B cell (primary cell): ENCODE measurements at regions not wholly inside any gene's neighbourhood (a gene's known extent, or its start where the extent isn't known, plus 50 kb on each side); places are given as distances from the start of the nearest gene placed in this dataset.

Experiments
- ATAC-seq: fragments of 200-7000 bp; cut with Tn5 transposase; one replicate; pipeline ENCODE4 v1.10.0; 2021; ENCODE audit warnings: low read depth, mild to moderate bottlenecking, moderate number of reproducible peaks, moderate library complexity
- CTCF ChIA-PET: fragments of 350-600 bp; sonication (Branson Sonifier 250); formaldehyde crosslinking; loops from one replicate; lab custom pipeline; 2021; ENCODE audit warnings: antibody characterized with exemption, inconsistent platforms; lab: Charles Lee
- POLR2A ChIA-PET: fragments of 350-600 bp; sonication (Branson Sonifier 250); formaldehyde crosslinking; loops from one replicate; lab custom pipeline; 2021; ENCODE audit warnings: antibody characterized with exemption; lab: Charles Lee
- DNase-seq: peaks from one replicate; pipeline ENCODE4 v3.0.0; 2013
- H2AFZ ChIP-seq: 2 replicates; pipeline ENCODE4 v1.6.1; 2012; ENCODE audit warnings: mild to moderate bottlenecking, low read depth, low read length; ENCODE audit not compliant: insufficient read depth, poor library complexity, severe bottlenecking
- H3K27ac ChIP-seq, 2 donors: 1 replicate in 1 of 2; 2 replicates in 1 of 2; pipeline ENCODE4 v1.5.1; 2012 to 2013; ENCODE audit warnings: low read length in 2 of 2, mild to moderate bottlenecking in 2 of 2, moderate library complexity in 1 of 2
- H3K27me3 ChIP-seq, 4 experiments: fragments of 200-600 bp in 1 of 4; sonication (generic) in 1 of 4; replicated peaks in 1 of 4; 1 replicate in 2 of 4; 2 replicates in 2 of 4; pipeline versions ENCODE4 v1.6.1 to v1.7.0; 2013 to 2016; ENCODE audit warnings: low read length in 3 of 4, mild to moderate bottlenecking in 2 of 4, mixed read lengths in 1 of 4, moderate library complexity in 1 of 4; ENCODE audit not compliant: insufficient read depth in 4 of 4, control insufficient read depth in 3 of 4; ENCODE audit errors: control extremely low read depth in 1 of 4
- H3K36me3 ChIP-seq, 2 experiments: replicated peaks in 1 of 2; 1 replicate in 1 of 2; 2 replicates in 1 of 2; pipeline versions ENCODE4 v1.6.1 to v1.7.1; 2013; ENCODE audit warnings: low read length in 1 of 2; ENCODE audit not compliant: insufficient read depth in 2 of 2, control insufficient read depth in 1 of 2; ENCODE audit errors: control extremely low read depth in 1 of 2, extremely low read depth in 1 of 2
- H3K4me1 ChIP-seq, 2 donors: fragments of 200-600 bp in 1 of 2; sonication (generic) in 1 of 2; 1 replicate in 1 of 2; 2 replicates in 1 of 2; pipeline versions ENCODE4 v1.5.1 to v1.6.1; 2013 to 2017; ENCODE audit warnings: low read length in 2 of 2; ENCODE audit not compliant: control insufficient read depth in 2 of 2, insufficient read depth in 2 of 2
- H3K4me2 ChIP-seq: replicated peaks from 2 replicates; pipeline ENCODE3; 2012; ENCODE audit warnings: mild to moderate bottlenecking, low read depth, low read length; ENCODE audit not compliant: poor library complexity, severe bottlenecking
- H3K4me3 ChIP-seq, 5 experiments: fragments of 200-600 bp in 1 of 5; sonication (generic) in 1 of 5; 1 replicate in 3 of 5; 2 replicates in 2 of 5; pipeline versions ENCODE4 v1.5.1 to v1.7.0; 2011 to 2016; ENCODE audit warnings: low read length in 4 of 5, mild to moderate bottlenecking in 4 of 5, low read depth in 2 of 5, control low read depth in 1 of 5, moderate library complexity in 1 of 5; ENCODE audit not compliant: insufficient read depth in 1 of 5; ENCODE audit errors: control extremely low read depth in 1 of 5, extremely low read depth in 1 of 5
- H3K79me2 ChIP-seq: fragments of 200-600 bp; sonication (generic); one replicate; pipeline ENCODE4 v1.6.0; 2016; ENCODE audit warnings: low read length; ENCODE audit not compliant: control insufficient read depth, insufficient read depth
- H3K9ac ChIP-seq: fragments of 200-600 bp; sonication (generic); 2 replicates; pipeline ENCODE4 v1.6.1; 2017; ENCODE audit warnings: mild to moderate bottlenecking, low read length, moderate library complexity
- H3K9me3 ChIP-seq, 3 donors: one replicate each; pipeline versions ENCODE4 v1.6.1 to v1.7.1; 2013; ENCODE audit warnings: low read length in 2 of 3; ENCODE audit not compliant: control insufficient read depth in 2 of 3, insufficient read depth in 1 of 3; ENCODE audit errors: control extremely low read depth in 1 of 3
- H4K20me1 ChIP-seq: 2 replicates; pipeline ENCODE4 v1.6.0; 2012; ENCODE audit warnings: mild to moderate bottlenecking, low read length; ENCODE audit not compliant: insufficient read depth, control insufficient read depth, poor library complexity, severe bottlenecking
- H3K27ac Mint-ChIP-seq: one replicate; pipeline ENCODE4 v1.8.0; 2021; ENCODE audit warnings: mixed read lengths
- H3K27me3 Mint-ChIP-seq: one replicate; pipeline ENCODE4 v1.8.0; 2021; ENCODE audit warnings: mixed read lengths
- H3K4me1 Mint-ChIP-seq: one replicate; pipeline ENCODE4 v1.8.0; 2021; ENCODE audit warnings: mixed read lengths
- H3K4me3 Mint-ChIP-seq: one replicate; pipeline ENCODE4 v1.8.0; 2021; ENCODE audit warnings: mixed read lengths
- H3K9me3 Mint-ChIP-seq: one replicate; pipeline ENCODE4 v1.8.0; 2022; ENCODE audit warnings: mixed read lengths; ENCODE audit not compliant: insufficient read depth
- EZH2 ChIP-seq: IDR thresholded peaks from 2 replicates; pipeline ENCODE4 v1.6.1; 2012; ENCODE audit warnings: borderline replicate concordance, low read depth, mild to moderate bottlenecking, moderate library complexity, low read length; ENCODE audit not compliant: insufficient read depth, poor library complexity, severe bottlenecking
- WGBS: methylation state at CpG from one replicate; pipeline ENCODE4 v1.1.5; 2013; ENCODE audit warnings: missing lambda C conversion rate; ENCODE audit not compliant: insufficient coverage; 5-methylcytosine and 5-hydroxymethylcytosine counted together
- intact Hi-C: fragments of 100-400 bp; cut with micrococcal nuclease; formaldehyde crosslinking; loops from one replicate; pipeline ENCODE4 v1.10.0; 2022
- TF ChIP-seq, protein P1 (sequence below): fragments of 200-600 bp; IDR thresholded peaks from one replicate; pipeline ENCODE4 v1.8.0; 2022; ENCODE audit warnings: antibody characterized with exemption, mild to moderate bottlenecking

DNA sequence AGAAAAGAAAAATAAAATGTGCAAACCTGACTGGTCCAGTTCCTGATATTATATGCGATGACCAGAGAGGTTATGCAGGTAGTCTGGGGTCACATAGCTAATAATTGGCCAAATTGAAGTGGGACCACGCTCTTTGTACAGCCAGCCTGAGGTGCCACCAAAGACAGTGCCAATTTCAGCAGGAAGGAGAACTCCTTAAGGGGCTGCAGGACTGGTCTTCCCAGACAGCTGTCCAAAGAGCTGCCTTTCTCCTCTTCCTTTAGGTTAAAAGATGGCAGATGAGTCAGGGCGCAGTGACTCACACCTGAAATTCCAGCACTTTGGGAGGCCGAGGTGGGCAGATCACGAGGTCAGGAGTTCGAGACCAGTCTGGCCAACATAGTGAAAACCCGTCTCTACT lies 95.5 kb downstream of the ACKR3 start:
- H3K36me3 ChIP-seq: no peaks in the 10 kb centered on the region
- intact Hi-C loops: no loop called here
- no peak for DNase-seq
- no peaks in the 10 kb centered on the region for H4K20me1 ChIP-seq
- H3K79me2 ChIP-seq: no peaks in the 10 kb centered on the region
- CTCF ChIA-PET: no interaction called here
- H3K9ac ChIP-seq: no peak overlapping the region
- H3K27ac Mint-ChIP-seq: no peak overlapping the region
- no peak overlapping the region for H3K4me3 Mint-ChIP-seq
- no peak overlapping the region for H2AFZ ChIP-seq
- H3K4me1 ChIP-seq: no peaks in the 10 kb centered on the region
- no peaks in the 10 kb centered on the region for H3K4me1 Mint-ChIP-seq
- POLR2A ChIA-PET: no interaction called here
- no peaks in the 10 kb centered on the region for H3K9me3 Mint-ChIP-seq
- peaks cover 0 to 9% (median 0%) of the 10 kb centered on the region in 4 experiments for H3K27me3 ChIP-seq
- no peak overlapping the region for H3K27ac ChIP-seq
- H3K27me3 Mint-ChIP-seq: peaks cover 36% of the 10 kb centered on the region
- no peak overlapping the region for H3K4me3 ChIP-seq
- 93% methylated on average over 4 of the region's 7 CpGs for WGBS
- no peak for TF ChIP-seq EZH2
- TF ChIP-seq, protein P1, sequence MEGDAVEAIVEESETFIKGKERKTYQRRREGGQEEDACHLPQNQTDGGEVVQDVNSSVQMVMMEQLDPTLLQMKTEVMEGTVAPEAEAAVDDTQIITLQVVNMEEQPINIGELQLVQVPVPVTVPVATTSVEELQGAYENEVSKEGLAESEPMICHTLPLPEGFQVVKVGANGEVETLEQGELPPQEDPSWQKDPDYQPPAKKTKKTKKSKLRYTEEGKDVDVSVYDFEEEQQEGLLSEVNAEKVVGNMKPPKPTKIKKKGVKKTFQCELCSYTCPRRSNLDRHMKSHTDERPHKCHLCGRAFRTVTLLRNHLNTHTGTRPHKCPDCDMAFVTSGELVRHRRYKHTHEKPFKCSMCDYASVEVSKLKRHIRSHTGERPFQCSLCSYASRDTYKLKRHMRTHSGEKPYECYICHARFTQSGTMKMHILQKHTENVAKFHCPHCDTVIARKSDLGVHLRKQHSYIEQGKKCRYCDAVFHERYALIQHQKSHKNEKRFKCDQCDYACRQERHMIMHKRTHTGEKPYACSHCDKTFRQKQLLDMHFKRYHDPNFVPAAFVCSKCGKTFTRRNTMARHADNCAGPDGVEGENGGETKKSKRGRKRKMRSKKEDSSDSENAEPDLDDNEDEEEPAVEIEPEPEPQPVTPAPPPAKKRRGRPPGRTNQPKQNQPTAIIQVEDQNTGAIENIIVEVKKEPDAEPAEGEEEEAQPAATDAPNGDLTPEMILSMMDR: no peak
- H3K9me3 ChIP-seq: peaks cover 0 to 5% (median 0%) of the 10 kb centered on the region in 3 donors
- no peak for ATAC-seq
- H3K4me2 ChIP-seq: no peak overlapping the region

DNA sequence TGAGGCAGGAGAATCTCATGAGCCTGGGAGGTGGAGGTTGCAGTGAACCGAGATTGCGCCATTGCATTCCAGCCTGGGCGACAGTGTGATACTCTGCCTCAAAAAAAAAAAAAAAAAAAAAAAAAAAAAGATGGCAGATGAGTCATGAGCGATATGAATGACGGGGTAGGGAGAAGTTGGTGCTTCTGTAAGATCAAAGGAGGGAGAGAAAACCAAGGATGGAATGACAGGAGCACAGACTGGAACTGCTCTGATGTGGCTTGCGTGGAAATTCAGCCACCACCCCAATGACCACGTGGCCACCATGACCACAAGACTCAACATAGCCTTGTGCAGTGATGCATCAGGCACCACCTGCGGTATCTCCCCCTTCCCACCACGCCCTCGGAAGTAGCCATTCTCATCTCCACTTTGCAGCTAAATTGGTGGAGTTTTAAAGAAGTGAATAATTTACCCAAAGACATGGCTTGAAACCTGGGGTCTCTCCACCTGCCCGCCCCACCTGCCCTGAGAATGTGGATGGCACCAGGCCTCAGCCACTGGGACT lies 96.0 kb downstream of the ACKR3 start:
- H3K4me1 Mint-ChIP-seq: no peaks in the 10 kb centered on the region
- H3K4me3 ChIP-seq: no peak overlapping the region
- H3K27ac Mint-ChIP-seq: no peak overlapping the region
- ATAC-seq: no peak
- no peak overlapping the region for H2AFZ ChIP-seq
- intact Hi-C loops: no loop called here
- peaks cover 0 to 9% (median 0%) of the 10 kb centered on the region in 4 experiments for H3K27me3 ChIP-seq
- no peaks in the 10 kb centered on the region for H4K20me1 ChIP-seq
- H3K4me3 Mint-ChIP-seq: no peak overlapping the region
- no peak for TF ChIP-seq EZH2
- TF ChIP-seq, protein P1: no peak
- H3K27ac ChIP-seq: no peak overlapping the region
- peaks cover 0 to 5% (median 0%) of the 10 kb centered on the region in 3 donors for H3K9me3 ChIP-seq
- no peaks in the 10 kb centered on the region for H3K4me1 ChIP-seq
- 77% methylated on average over 8 of the region's 11 CpGs for WGBS
- no peak for DNase-seq
- H3K9ac ChIP-seq: no peak overlapping the region
- H3K36me3 ChIP-seq: no peaks in the 10 kb centered on the region
- peaks cover 33% of the 10 kb centered on the region for H3K27me3 Mint-ChIP-seq
- no peaks in the 10 kb centered on the region for H3K79me2 ChIP-seq
- no peaks in the 10 kb centered on the region for H3K9me3 Mint-ChIP-seq
- no peak overlapping the region for H3K4me2 ChIP-seq
- CTCF ChIA-PET: no interaction called here
- POLR2A ChIA-PET: no interaction called here
